ENCODE measurements at regions not wholly inside any gene's neighbourhood (a gene's known extent, or its start where the extent isn't known, plus 50 kb on each side); places are given as distances from the start of the nearest gene placed in this dataset.

DNA sequence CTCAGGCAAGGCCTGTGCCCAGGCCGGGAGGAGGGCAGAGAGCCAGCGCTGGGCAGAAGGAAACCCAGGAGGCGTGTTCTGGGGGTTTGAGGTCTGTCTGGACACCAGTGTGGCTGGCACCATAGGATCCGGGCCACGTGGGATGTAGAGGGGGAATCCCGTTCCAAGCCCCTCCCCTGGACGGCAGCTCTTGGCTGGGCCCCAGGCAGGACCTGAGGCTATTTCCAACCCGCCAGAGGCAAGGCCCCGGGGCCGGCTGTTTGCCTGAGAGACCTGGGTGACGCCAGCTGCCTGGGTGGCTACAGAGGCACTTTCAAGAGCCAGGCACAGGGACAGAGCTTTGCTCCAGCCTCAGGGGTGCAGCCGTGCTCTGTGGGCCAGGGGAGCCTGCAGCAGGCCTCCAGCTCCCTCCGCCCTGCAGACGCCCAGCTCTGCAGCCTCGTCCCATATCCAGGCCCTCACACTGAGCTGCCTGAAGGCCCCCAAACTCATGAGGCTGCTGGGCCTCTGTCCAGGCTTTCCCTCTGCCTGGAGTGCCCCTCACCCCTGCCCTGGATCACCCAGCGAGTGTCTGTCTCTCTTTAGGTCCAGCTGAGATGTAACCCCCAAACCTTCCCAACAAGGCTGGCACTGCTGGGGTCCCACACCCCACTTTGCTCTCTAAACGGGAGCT is 56.6 kb upstream of the EGFL7 start:
- no peaks in the 10 kb centered on the region for H3K4me1 Mint-ChIP-seq (ENCODE audit: low read depth, unreplicated experiment)
- H3K79me2 ChIP-seq (ENCODE audit: insufficient read depth, low read length): no peaks in the 10 kb centered on the region
- DNase-seq (ENCODE audit: low read depth): no peak
- no peak overlapping the region for H2AFZ ChIP-seq (ENCODE audit: low read depth, low read length)
- no peak overlapping the region for H3K9ac ChIP-seq (ENCODE audit: low read length)
- H3K36me3 ChIP-seq (ENCODE audit: insufficient read depth, low read length): no peaks in the 10 kb centered on the region
- H3K27ac ChIP-seq (ENCODE audit: low read depth, low read length): no peak overlapping the region
- no peak overlapping the region for H3K4me2 ChIP-seq (ENCODE audit: low read length)
- H3K36me3 Mint-ChIP-seq (ENCODE audit: low read depth, unreplicated experiment): no peaks in the 10 kb centered on the region
- no peaks in the 10 kb centered on the region for H3K9me3 ChIP-seq (ENCODE audit: insufficient read depth, low read depth, low read length)
- no peaks in the 10 kb centered on the region for H3K4me1 ChIP-seq (ENCODE audit: insufficient read depth, low read length)
- no peak overlapping the region for H3K4me3 Mint-ChIP-seq (ENCODE audit: unreplicated experiment)
- TF ChIP-seq EZH2 (IDR thresholded peaks at IDR 0.05; ENCODE audit: insufficient read depth, low read length): no peak
- TF ChIP-seq, protein P1, sequence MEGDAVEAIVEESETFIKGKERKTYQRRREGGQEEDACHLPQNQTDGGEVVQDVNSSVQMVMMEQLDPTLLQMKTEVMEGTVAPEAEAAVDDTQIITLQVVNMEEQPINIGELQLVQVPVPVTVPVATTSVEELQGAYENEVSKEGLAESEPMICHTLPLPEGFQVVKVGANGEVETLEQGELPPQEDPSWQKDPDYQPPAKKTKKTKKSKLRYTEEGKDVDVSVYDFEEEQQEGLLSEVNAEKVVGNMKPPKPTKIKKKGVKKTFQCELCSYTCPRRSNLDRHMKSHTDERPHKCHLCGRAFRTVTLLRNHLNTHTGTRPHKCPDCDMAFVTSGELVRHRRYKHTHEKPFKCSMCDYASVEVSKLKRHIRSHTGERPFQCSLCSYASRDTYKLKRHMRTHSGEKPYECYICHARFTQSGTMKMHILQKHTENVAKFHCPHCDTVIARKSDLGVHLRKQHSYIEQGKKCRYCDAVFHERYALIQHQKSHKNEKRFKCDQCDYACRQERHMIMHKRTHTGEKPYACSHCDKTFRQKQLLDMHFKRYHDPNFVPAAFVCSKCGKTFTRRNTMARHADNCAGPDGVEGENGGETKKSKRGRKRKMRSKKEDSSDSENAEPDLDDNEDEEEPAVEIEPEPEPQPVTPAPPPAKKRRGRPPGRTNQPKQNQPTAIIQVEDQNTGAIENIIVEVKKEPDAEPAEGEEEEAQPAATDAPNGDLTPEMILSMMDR (IDR thresholded peaks at IDR 0.05; ENCODE audit: insufficient read depth, low read depth, low read length): no peak
- H3K27me3 ChIP-seq (ENCODE audit: insufficient read depth, low read length): no peaks in the 10 kb centered on the region
- no peaks in the 10 kb centered on the region for H4K20me1 ChIP-seq (ENCODE audit: insufficient read depth, low read length)
- no peak overlapping the region for H3K4me3 ChIP-seq (ENCODE audit: insufficient read depth, low read depth, low read length)
- H3K27me3 Mint-ChIP-seq (ENCODE audit: low read depth, unreplicated experiment): peaks cover 11% of the 10 kb centered on the region
- H3K27ac Mint-ChIP-seq (ENCODE audit: unreplicated experiment): no peak overlapping the region
- FAIRE-seq: no peak
- no peaks in the 10 kb centered on the region for H3K9me3 Mint-ChIP-seq (ENCODE audit: unreplicated experiment)

DNA sequence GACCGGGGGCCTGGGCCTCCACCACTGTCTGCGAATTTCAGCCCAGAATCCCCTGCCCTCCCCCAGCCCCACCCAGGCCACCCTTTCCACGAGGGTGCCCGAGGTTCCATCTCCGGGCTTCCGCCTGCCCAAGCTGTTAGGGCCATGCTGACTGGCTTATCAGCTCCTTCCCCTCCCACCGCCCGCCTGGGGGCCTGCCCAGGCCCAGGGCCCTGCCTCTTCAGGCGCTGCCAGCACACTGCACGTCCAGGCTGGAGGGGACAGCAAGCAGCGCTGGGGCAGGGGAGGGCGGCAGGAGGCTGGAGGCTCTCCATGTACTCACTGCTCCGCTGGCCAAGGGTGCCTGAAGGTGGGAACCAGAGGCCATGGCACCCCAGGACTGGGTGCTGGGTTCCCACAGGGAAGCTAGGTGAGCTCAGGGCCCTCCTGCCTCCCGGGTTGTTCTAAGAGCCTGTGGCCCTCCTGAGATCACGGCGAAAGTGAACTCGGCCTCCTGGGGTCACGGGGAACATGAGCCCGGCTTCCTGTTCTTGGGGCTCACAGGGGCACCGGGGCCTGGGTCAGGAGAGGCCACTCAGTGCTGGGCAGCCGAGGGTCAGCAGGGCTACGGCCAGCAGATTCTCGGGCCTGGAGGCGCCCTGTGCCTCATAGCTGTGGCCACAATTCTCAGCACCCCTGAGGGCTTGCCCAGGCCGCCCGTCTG is 57.7 kb upstream of the EGFL7 start:
- Histone ChIP-seq H3K9me3 (ENCODE audit: insufficient read depth, low read depth, low read length) (no peaks in the 10 kb centered on the region), H3K79me2 (ENCODE audit: insufficient read depth, low read length) (no peaks in the 10 kb centered on the region), H3K27ac (ENCODE audit: low read depth, low read length) (no peak overlapping the region), H3K36me3 (ENCODE audit: insufficient read depth, low read length) (no peaks in the 10 kb centered on the region), H3K4me3 (ENCODE audit: insufficient read depth, low read depth, low read length) (no peak overlapping the region), H3K27me3 (ENCODE audit: insufficient read depth, low read length) (peaks cover 3% of the 10 kb centered on the region), H2AFZ (ENCODE audit: low read depth, low read length) (no peak overlapping the region), H3K9ac (ENCODE audit: low read length) (no peak overlapping the region), H3K4me2 (ENCODE audit: low read length) (no peak overlapping the region), H4K20me1 (ENCODE audit: insufficient read depth, low read length) (no peaks in the 10 kb centered on the region), H3K4me1 (ENCODE audit: insufficient read depth, low read length) (no peaks in the 10 kb centered on the region)
- no peaks in the 10 kb centered on the region for H3K36me3 Mint-ChIP-seq (ENCODE audit: low read depth, unreplicated experiment)
- no peak overlapping the region for H3K27ac Mint-ChIP-seq (ENCODE audit: unreplicated experiment)
- TF ChIP-seq EZH2 (IDR thresholded peaks at IDR 0.05; ENCODE audit: insufficient read depth, low read length): no peak
- TF ChIP-seq, protein P1 (IDR thresholded peaks at IDR 0.05; ENCODE audit: insufficient read depth, low read depth, low read length): no peak
- no peaks in the 10 kb centered on the region for H3K4me1 Mint-ChIP-seq (ENCODE audit: low read depth, unreplicated experiment)
- DNase-seq (ENCODE audit: low read depth) (no peak), FAIRE-seq (no peak)
- H3K9me3 Mint-ChIP-seq (ENCODE audit: unreplicated experiment): no peaks in the 10 kb centered on the region
- H3K4me3 Mint-ChIP-seq (ENCODE audit: unreplicated experiment): no peak overlapping the region
- peaks cover 19% of the 10 kb centered on the region for H3K27me3 Mint-ChIP-seq (ENCODE audit: low read depth, unreplicated experiment)

All from astrocyte (in vitro differentiated cells and primary cell).